ENCODE measurements at regions not wholly inside any gene's neighbourhood (a gene's known extent, or its start where the extent isn't known, plus 50 kb on each side); places are given as distances from the start of the nearest gene placed in this dataset.

- no peaks in the 10 kb centered on the region for H3K9me3 ChIP-seq (ENCODE audit: control insufficient read depth in 4 of 4, low read length in 3 of 4)
- TF ChIP-seq YY1 (IDR thresholded peaks at IDR 0.05): no peak
- TF ChIP-seq NR2F2 (IDR thresholded peaks at IDR 0.05): no peak
- no peak for TF ChIP-seq JUND (IDR thresholded peaks at IDR 0.05)
- TF ChIP-seq, protein P1, sequence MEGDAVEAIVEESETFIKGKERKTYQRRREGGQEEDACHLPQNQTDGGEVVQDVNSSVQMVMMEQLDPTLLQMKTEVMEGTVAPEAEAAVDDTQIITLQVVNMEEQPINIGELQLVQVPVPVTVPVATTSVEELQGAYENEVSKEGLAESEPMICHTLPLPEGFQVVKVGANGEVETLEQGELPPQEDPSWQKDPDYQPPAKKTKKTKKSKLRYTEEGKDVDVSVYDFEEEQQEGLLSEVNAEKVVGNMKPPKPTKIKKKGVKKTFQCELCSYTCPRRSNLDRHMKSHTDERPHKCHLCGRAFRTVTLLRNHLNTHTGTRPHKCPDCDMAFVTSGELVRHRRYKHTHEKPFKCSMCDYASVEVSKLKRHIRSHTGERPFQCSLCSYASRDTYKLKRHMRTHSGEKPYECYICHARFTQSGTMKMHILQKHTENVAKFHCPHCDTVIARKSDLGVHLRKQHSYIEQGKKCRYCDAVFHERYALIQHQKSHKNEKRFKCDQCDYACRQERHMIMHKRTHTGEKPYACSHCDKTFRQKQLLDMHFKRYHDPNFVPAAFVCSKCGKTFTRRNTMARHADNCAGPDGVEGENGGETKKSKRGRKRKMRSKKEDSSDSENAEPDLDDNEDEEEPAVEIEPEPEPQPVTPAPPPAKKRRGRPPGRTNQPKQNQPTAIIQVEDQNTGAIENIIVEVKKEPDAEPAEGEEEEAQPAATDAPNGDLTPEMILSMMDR (IDR thresholded peaks at IDR 0.05; ENCODE audit: low read depth, low read length, missing input control): no peak
- TF ChIP-seq ZBTB33 (IDR thresholded peaks at IDR 0.05): no peak
Observed at GRCh38 chr13:48890391-48890790, 85.3 kb upstream of the FNDC3A start.

DNA sequence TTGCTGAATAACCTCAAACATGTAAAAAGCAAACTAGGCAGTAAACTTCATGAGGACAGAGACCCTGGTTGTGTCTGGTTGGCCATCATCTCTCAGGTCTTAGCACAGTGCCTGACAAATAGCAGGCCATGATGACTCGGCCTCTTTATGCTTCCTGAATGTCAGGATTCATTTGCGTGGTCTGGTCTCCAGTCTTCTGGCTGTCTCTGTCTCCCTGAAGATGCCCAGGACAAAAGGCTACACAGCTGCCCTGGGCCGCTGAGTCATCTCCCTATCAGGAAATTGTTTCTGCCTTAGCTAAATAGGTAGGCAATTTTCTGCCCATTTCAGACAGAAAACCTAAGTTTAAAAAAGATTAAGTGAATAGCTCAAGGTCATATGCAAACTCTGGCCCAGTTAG, 84.1 kb upstream of the FNDC3A start:
- no peak for DNase-seq (ENCODE audit: low spot score)
- Histone ChIP-seq H3K36me3 (ENCODE audit: control insufficient read depth in 4 of 4, insufficient read depth in 3 of 4, low read depth in 1 of 4, low read length in 3 of 4) (peaks cover 0 to 1% (median 0%) of the 10 kb centered on the region in 4 donors), H3K27me3 (ENCODE audit: control insufficient read depth in 4 of 4, insufficient read depth in 4 of 4, low read length in 3 of 4) (no peaks in the 10 kb centered on the region), H3K9me3 (ENCODE audit: control insufficient read depth in 4 of 4, low read length in 3 of 4) (no peaks in the 10 kb centered on the region), H3K27ac (ENCODE audit: low read depth in 1 of 2, low read length in 2 of 2) (no peak overlapping the region), H3K9ac (ENCODE audit: low read depth in 1 of 2, low read length in 2 of 2) (no peak overlapping the region), H3K4me1 (ENCODE audit: control insufficient read depth in 4 of 4, insufficient read depth in 4 of 4, low read length in 3 of 4) (peaks cover 0 to 1% (median 0%) of the 10 kb centered on the region in 4 donors), H3K4me3 (ENCODE audit: low read depth in 1 of 3, low read length in 3 of 3) (no peak overlapping the region)
- 83% methylated on average over 3 of the region's 3 CpGs for WGBS
- TF ChIP-seq HNF4A (conservative IDR thresholded peaks at IDR 0.05) (no peak), GABPA (IDR thresholded peaks at IDR 0.05 in 1 of 2, conservative IDR thresholded peaks at IDR 0.05 in 1 of 2) (no peak), FOXA2 (IDR thresholded peaks at IDR 0.05) (no peak), ATF3 (IDR thresholded peaks at IDR 0.05) (no peak), SP1 (IDR thresholded peaks at IDR 0.05) (no peak), ZBTB33 (IDR thresholded peaks at IDR 0.05) (no peak), NR2F2 (IDR thresholded peaks at IDR 0.05) (no peak), HNF4G (IDR thresholded peaks at IDR 0.05) (no peak), TAF1 (conservative IDR thresholded peaks at IDR 0.05) (no peak), MAX (IDR thresholded peaks at IDR 0.05) (no peak), YY1 (IDR thresholded peaks at IDR 0.05) (no peak), JUND (IDR thresholded peaks at IDR 0.05) (no peak), FOXA1 (IDR thresholded peaks at IDR 0.05) (no peak), RXRA (IDR thresholded peaks at IDR 0.05) (no peak)
- TF ChIP-seq, protein P1 (IDR thresholded peaks at IDR 0.05; ENCODE audit: low read depth, low read length, missing input control): no peak
- TF ChIP-seq, protein P2, sequence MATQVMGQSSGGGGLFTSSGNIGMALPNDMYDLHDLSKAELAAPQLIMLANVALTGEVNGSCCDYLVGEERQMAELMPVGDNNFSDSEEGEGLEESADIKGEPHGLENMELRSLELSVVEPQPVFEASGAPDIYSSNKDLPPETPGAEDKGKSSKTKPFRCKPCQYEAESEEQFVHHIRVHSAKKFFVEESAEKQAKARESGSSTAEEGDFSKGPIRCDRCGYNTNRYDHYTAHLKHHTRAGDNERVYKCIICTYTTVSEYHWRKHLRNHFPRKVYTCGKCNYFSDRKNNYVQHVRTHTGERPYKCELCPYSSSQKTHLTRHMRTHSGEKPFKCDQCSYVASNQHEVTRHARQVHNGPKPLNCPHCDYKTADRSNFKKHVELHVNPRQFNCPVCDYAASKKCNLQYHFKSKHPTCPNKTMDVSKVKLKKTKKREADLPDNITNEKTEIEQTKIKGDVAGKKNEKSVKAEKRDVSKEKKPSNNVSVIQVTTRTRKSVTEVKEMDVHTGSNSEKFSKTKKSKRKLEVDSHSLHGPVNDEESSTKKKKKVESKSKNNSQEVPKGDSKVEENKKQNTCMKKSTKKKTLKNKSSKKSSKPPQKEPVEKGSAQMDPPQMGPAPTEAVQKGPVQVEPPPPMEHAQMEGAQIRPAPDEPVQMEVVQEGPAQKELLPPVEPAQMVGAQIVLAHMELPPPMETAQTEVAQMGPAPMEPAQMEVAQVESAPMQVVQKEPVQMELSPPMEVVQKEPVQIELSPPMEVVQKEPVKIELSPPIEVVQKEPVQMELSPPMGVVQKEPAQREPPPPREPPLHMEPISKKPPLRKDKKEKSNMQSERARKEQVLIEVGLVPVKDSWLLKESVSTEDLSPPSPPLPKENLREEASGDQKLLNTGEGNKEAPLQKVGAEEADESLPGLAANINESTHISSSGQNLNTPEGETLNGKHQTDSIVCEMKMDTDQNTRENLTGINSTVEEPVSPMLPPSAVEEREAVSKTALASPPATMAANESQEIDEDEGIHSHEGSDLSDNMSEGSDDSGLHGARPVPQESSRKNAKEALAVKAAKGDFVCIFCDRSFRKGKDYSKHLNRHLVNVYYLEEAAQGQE (IDR thresholded peaks at IDR 0.05): no peak

More at GRCh38 chr13:48890391-48890790, 85.3 kb upstream of the FNDC3A start:
- no peak overlapping the region for H3K4me3 ChIP-seq (ENCODE audit: low read depth in 1 of 3, low read length in 3 of 3)
- no peaks in the 10 kb centered on the region for H3K27me3 ChIP-seq (ENCODE audit: control insufficient read depth in 4 of 4, insufficient read depth in 4 of 4, low read length in 3 of 4)
- no peak for DNase-seq (ENCODE audit: low spot score)
- no peak overlapping the region for H3K27ac ChIP-seq (ENCODE audit: low read depth in 1 of 2, low read length in 2 of 2)
- peaks cover 0 to 1% (median 0%) of the 10 kb centered on the region in 4 donors for H3K4me1 ChIP-seq (ENCODE audit: control insufficient read depth in 4 of 4, insufficient read depth in 4 of 4, low read length in 3 of 4)
- 63% methylated on average over 3 of the region's 3 CpGs for WGBS
- H3K36me3 ChIP-seq (ENCODE audit: control insufficient read depth in 4 of 4, insufficient read depth in 3 of 4, low read depth in 1 of 4, low read length in 3 of 4): peaks cover 0 to 1% (median 0%) of the 10 kb centered on the region in 4 donors
- no peak overlapping the region for H3K9ac ChIP-seq (ENCODE audit: low read depth in 1 of 2, low read length in 2 of 2)

All from liver (tissue), 8 donors.